Heart left ventricle (tissue), 13 donors: ENCODE measurements at regions not wholly inside any gene's neighbourhood (a gene's known extent, or its start where the extent isn't known, plus 50 kb on each side); places are given as distances from the start of the nearest gene placed in this dataset.

ENCODE experiments used
- POLR2A ChIP-seq, 2 donors: fragments of 450-650 bp; IDR thresholded peaks; one replicate each; pipeline ENCODE4 v1.6.1; 2017; ENCODE audit warnings: antibody characterized with exemption in 2 of 2, mild to moderate bottlenecking in 2 of 2, moderate library complexity in 2 of 2
- TF ChIP-seq, protein P1 (sequence below), 12 donors: fragments of 200-600 bp; sonication (generic) in 4 of 12; IDR thresholded peaks; one replicate each; pipeline versions ENCODE4 v1.5.0 to v1.8.0; 2018 to 2022; ENCODE audit warnings: antibody characterized with exemption in 12 of 12, mild to moderate bottlenecking in 5 of 12
- donor health status: ischemic (EF 13 %, LVEDD 7.1; RV severe dilation, severe dysfunction).
- donor health status: DM: no; HTN: yes; CAD: no.
- donor health status: DM: no; HTN: no; CAD: no.
- donor health status: ischemic (EF 25% LVEDD 6.9; RV normal size, moderate dysfunction).
- donor health status: ischemic (EF 25% LVEDD 5.7; RV mildly dilated, moderate dysfunction).
- donor health status: ischemic (EF 35%, LVEDD 5.7; RV mildly dilated, moderate dysfunction).
- donor health status: nonischemic (EF 11% LVEDD 7.7; RV severe dilation, severe dysfunction).
- donor health status: DM: yes; HTN: yes; CAD: no.
- donor health status: PGD.
- donor health status: ischemic (EF 29% LVEDD 5.4; RV normal size, mild dysfunction).
- donor health status: nonischemic (EF 23%, LVEDD 6.1; RV moderate dilation, normal function).

DNA sequence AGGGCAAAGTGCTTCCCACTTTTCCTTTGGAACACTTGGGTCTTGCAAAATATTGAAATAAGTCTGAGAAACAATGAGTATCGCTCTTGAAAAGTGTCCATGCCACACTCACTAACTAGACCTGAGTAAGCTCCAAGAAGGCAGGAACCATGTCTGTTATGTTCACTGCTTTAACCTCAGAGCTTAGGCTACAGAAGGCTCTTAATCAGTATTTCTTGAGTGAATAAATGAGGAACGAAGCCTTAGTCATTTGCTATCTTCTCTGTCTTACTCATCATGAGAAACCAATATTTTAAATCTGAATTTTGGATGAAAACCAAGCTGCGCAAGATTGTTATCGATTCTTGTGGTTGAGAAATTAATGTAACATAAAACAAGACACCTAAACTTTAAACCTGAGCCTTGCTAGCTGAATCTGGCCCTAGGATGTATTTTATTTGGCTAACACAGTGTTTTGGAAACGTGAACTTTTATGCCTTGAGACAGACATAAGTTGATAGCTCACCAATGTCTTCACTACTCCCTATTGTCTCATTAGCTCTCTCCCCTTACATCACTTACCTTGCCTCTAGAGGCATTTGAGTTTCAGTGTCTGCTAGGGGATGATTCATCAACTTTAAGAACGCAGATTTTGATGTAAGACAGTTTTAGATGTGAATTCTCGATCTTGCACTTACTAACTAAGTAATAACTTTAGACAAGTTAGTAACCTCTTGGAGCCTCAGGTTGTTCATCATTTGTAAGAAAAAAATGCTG is 392.8 kb upstream of the MEIS1 start:
- TF ChIP-seq, protein P1, sequence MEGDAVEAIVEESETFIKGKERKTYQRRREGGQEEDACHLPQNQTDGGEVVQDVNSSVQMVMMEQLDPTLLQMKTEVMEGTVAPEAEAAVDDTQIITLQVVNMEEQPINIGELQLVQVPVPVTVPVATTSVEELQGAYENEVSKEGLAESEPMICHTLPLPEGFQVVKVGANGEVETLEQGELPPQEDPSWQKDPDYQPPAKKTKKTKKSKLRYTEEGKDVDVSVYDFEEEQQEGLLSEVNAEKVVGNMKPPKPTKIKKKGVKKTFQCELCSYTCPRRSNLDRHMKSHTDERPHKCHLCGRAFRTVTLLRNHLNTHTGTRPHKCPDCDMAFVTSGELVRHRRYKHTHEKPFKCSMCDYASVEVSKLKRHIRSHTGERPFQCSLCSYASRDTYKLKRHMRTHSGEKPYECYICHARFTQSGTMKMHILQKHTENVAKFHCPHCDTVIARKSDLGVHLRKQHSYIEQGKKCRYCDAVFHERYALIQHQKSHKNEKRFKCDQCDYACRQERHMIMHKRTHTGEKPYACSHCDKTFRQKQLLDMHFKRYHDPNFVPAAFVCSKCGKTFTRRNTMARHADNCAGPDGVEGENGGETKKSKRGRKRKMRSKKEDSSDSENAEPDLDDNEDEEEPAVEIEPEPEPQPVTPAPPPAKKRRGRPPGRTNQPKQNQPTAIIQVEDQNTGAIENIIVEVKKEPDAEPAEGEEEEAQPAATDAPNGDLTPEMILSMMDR (IDR thresholded peaks at IDR 0.05), result no peak
- TF ChIP-seq POLR2A (IDR thresholded peaks at IDR 0.05), result no peak
